K562 (cell line): ENCODE measurements at regions not wholly inside any gene's neighbourhood (a gene's known extent, or its start where the extent isn't known, plus 50 kb on each side); places are given as distances from the start of the nearest gene placed in this dataset.

Experiments used
- ATAC-seq: fragments of 200-7000 bp; cut with Tn5 transposase; 3 replicates; pipeline ENCODE4 v1.9.1; 2020; ENCODE audit warnings: moderate library complexity
- BruUV-seq: library from RNA; stranded (reverse); fragments of 400-500 nt; replicated peaks from 2 replicates; lab custom pipeline; 2021; lab: Mats Ljungman, UMichigan
- CTCF ChIA-PET: fragments of 300-600 bp; formaldehyde crosslinking; extraction: SDS; loops from one replicate; lab custom pipeline; 2021; ENCODE audit warnings: low intra/inter-chr PET ratio; lab: Yijun Ruan, JAX
- POLR2A ChIA-PET: fragments of 300-600, 350-650 bp; sonication (Branson Sonifier 250); formaldehyde crosslinking; extraction: SDS; loops from one replicate; lab custom pipeline; 2021; ENCODE audit warnings: antibody characterized with exemption, inconsistent platforms; lab: Yijun Ruan, JAX
- DNase-seq, 4 experiments: peaks; one replicate each; pipeline versions ENCODE4 v3.0.0 to v3.0.0-alpha.2; 2011 to 2018; ENCODE audit warnings: low spot score in 3 of 4, mixed read lengths in 3 of 4; ENCODE audit errors: extremely low read depth in 1 of 4
- FAIRE-seq: peaks from 2 replicates; lab custom pipeline; 2011; peaks lifted over from hg19 to GRCh38; lab: Jason Lieb, UNC
- H2AFZ ChIP-seq: 2 replicates; pipeline ENCODE4 v1.6.0; 2011; ENCODE audit warnings: low read depth, low read length, control low read depth, inconsistent platforms
- H3K27ac ChIP-seq: fragments of 200-600 bp; 3 replicates; pipeline ENCODE4 v1.8.0; 2011; ENCODE audit warnings: low read depth, mild to moderate bottlenecking, control low read depth, inconsistent platforms, low read length, moderate library complexity, mixed read lengths; ENCODE audit errors: extremely low read depth
- H3K27me3 ChIP-seq, 2 experiments: fragments of 300-600 bp in 1 of 2; 2 replicates in 1 of 2; 3 replicates in 1 of 2; pipeline versions ENCODE4 v1.6.0 to v1.8.0; 2011; ENCODE audit warnings: inconsistent platforms in 2 of 2, low read length in 2 of 2, mild to moderate bottlenecking in 1 of 2, mixed read lengths in 1 of 2, moderate library complexity in 1 of 2; ENCODE audit not compliant: control insufficient read depth in 2 of 2, insufficient read depth in 2 of 2
- H3K36me3 ChIP-seq: fragments of 300-600 bp; 3 replicates; pipeline ENCODE4 v1.8.0; 2011; ENCODE audit warnings: mild to moderate bottlenecking, low read length, inconsistent platforms; ENCODE audit not compliant: control insufficient read depth, insufficient read depth
- H3K4me1 ChIP-seq, 2 experiments: fragments of 200-600 bp in 1 of 2; replicated peaks in 1 of 2; 2 replicates in 1 of 2; 3 replicates in 1 of 2; pipeline versions ENCODE4 v1.5.1 to v1.8.0; 2011; ENCODE audit warnings: inconsistent platforms in 2 of 2, low read length in 2 of 2, mild to moderate bottlenecking in 1 of 2, mixed read lengths in 1 of 2, moderate library complexity in 1 of 2; ENCODE audit not compliant: control insufficient read depth in 2 of 2, insufficient read depth in 2 of 2
- H3K4me2 ChIP-seq: 2 replicates; pipeline ENCODE4 v1.6.1; 2011; ENCODE audit warnings: low read length, control low read depth, inconsistent platforms, mixed read lengths; ENCODE audit not compliant: insufficient read depth
- H3K4me3 ChIP-seq: fragments of 200-600 bp; sonication (generic), shearing (Covaris generic); 2 replicates; pipeline ENCODE4 v1.5.1; 2016; ENCODE audit warnings: control low read depth, inconsistent platforms
- H3K79me2 ChIP-seq: fragments of 200-600 bp; 3 replicates; pipeline ENCODE4 v1.8.0; 2011; ENCODE audit warnings: low read length, inconsistent platforms; ENCODE audit not compliant: control insufficient read depth, insufficient read depth
- H3K9ac ChIP-seq, 2 experiments: 2 replicates each; pipeline versions ENCODE4 v1.6.0 to v1.6.1; 2011; ENCODE audit warnings: low read depth in 2 of 2, low read length in 2 of 2, control low read depth in 1 of 2, inconsistent platforms in 1 of 2, mild to moderate bottlenecking in 1 of 2, mixed read lengths in 1 of 2; ENCODE audit not compliant: insufficient read depth in 1 of 2
- H3K9me1 ChIP-seq: one replicate; pipeline ENCODE4 v1.6.0; 2011; ENCODE audit warnings: inconsistent platforms, mild to moderate bottlenecking, low read length, moderate library complexity; ENCODE audit not compliant: control insufficient read depth, insufficient read depth
- H3K9me3 ChIP-seq: replicated peaks from 2 replicates; pipeline ENCODE4 v1.5.1; 2011; ENCODE audit warnings: low read depth, low read length, inconsistent platforms; ENCODE audit not compliant: control insufficient read depth, insufficient read depth
- H4K20me1 ChIP-seq: replicated peaks from 2 replicates; pipeline ENCODE4 v1.6.1; 2011; ENCODE audit warnings: low read length, inconsistent platforms, mixed read lengths; ENCODE audit not compliant: control insufficient read depth, insufficient read depth
- HNRNPK ChIP-seq: fragments of 200-400 bp; formaldehyde crosslinking; IDR thresholded peaks from one replicate; pipeline ENCODE4 v1.6.1; 2018; ENCODE audit warnings: mild to moderate bottlenecking, low read depth, low read length; ENCODE audit not compliant: poor library complexity, severe bottlenecking
- MECOM ChIP-seq: fragments of 250-450 bp; sonication (Bioruptor Pico); IDR thresholded peaks from 2 replicates; pipeline ENCODE4 v1.8.0; 2022; ENCODE audit warnings: inconsistent platforms
- SAFB ChIP-seq: fragments of 200-400 bp; formaldehyde crosslinking; IDR thresholded peaks from 2 replicates; pipeline ENCODE4 v1.6.1; 2017; ENCODE audit warnings: low read depth, low read length, borderline replicate concordance
- SNIP1 ChIP-seq: fragments of 450-650 bp; IDR thresholded peaks from 2 replicates; pipeline ENCODE4 v1.7.1; 2017; ENCODE audit warnings: low read depth, mild to moderate bottlenecking
- ZBED1 ChIP-seq: IDR thresholded peaks from 2 replicates; pipeline ENCODE4 v1.6.1; 2014
- WGBS: fragments of 100-300 bp; shearing (Covaris generic); methylation state at CpG from one replicate; pipeline ENCODE4 v1.1.6; 2016; ENCODE audit warnings: low coverage, mixed read lengths; ENCODE audit not compliant: insufficient coverage; ENCODE audit errors: missing lambda C conversion rate; 5-methylcytosine and 5-hydroxymethylcytosine counted together
- in situ Hi-C: fragments of 300-500 bp; cut with MboI; formaldehyde crosslinking; loops from 4 replicates; pipeline ENCODE4 v1.15.0; 2018; ENCODE audit warnings: inconsistent platforms, mixed read lengths
- intact Hi-C: fragments of 100-400 bp; cut with micrococcal nuclease; formaldehyde crosslinking; loops from 2 replicates; pipeline ENCODE4 v1.14.2; 2022
- TF ChIP-seq, protein P1 (sequence below): fragments of 200-400 bp; formaldehyde crosslinking; IDR thresholded peaks from 2 replicates; pipeline ENCODE4 v1.6.1; 2017; ENCODE audit warnings: mild to moderate bottlenecking, low read depth, low read length, moderate library complexity

DNA sequence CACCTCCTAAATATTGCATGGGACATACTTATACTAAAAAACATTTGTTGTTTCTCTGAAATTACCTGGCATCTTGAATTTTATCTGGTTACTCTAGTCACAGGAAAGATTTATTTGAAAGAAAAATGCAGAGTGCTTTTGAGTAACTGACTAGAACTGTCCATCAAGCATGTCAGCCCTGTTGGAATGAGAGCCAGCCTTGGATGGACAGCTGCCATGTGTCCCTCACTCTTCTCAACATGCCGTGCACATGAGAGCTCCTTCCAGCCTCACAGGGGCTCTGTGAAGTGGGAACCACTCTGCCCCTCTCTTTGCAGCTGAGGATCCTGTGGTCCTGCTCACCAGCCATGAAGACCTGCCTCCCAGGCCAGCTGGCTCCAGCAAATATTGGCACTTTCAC is 118.3 kb upstream of the SHH start (continued):
- no peak for TF ChIP-seq ZBED1

DNA sequence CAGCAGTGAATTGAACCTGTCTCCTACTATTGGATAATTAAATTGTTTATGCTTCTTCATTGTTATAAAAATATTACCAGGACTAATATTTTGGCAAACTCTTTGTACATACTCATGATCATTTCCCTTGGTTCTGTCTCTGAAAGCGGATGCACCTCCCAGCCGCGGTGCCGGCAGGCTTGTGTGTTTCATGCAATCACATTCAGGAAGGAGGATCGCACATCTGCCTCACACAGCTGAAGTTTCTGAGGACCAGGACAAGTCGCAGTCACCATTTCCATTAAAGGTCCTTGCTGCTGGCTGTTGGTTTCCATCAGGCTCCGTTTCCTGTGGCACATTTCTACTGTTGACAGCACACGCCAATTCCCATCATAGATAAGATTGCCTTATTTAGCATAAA is 117.8 kb upstream of the SHH start:
- H3K9me3 ChIP-seq = peaks cover 1% of the 10 kb centered on the region; the same call in 1 of the 2 replicates
- no peak overlapping the region for H2AFZ ChIP-seq
- no peak overlapping the region for H3K9ac ChIP-seq
- CTCF ChIA-PET = no interaction called here
- FAIRE-seq = no peak
- POLR2A ChIA-PET = no interaction called here
- no peak overlapping the region for H3K4me2 ChIP-seq
- H3K36me3 ChIP-seq = no peaks in the 10 kb centered on the region
- WGBS = 0% methylated on average over 8 of the region's 8 CpGs
- no peak for ATAC-seq
- in situ Hi-C loops = no loop called here
- no peaks in the 10 kb centered on the region for H4K20me1 ChIP-seq
- BruUV-seq = no TSS peak
- H3K27ac ChIP-seq = no peak overlapping the region
- H3K9me1 ChIP-seq = peaks cover 4% of the 10 kb centered on the region
- peaks cover 6 to 37% of the 10 kb centered on the region in 2 experiments; a peak in 4 of 5 replicates for H3K27me3 ChIP-seq
- H3K4me1 ChIP-seq = no peaks in the 10 kb centered on the region
- DNase-seq = no peak
- H3K79me2 ChIP-seq = no peaks in the 10 kb centered on the region
- no peak overlapping the region for H3K4me3 ChIP-seq
- intact Hi-C loops = no loop called here
- TF ChIP-seq SNIP1 (no peak), MECOM (CRISPR knock-in tag) (no peak), SAFB (no peak), HNRNPK (no peak)
- TF ChIP-seq, protein P1, sequence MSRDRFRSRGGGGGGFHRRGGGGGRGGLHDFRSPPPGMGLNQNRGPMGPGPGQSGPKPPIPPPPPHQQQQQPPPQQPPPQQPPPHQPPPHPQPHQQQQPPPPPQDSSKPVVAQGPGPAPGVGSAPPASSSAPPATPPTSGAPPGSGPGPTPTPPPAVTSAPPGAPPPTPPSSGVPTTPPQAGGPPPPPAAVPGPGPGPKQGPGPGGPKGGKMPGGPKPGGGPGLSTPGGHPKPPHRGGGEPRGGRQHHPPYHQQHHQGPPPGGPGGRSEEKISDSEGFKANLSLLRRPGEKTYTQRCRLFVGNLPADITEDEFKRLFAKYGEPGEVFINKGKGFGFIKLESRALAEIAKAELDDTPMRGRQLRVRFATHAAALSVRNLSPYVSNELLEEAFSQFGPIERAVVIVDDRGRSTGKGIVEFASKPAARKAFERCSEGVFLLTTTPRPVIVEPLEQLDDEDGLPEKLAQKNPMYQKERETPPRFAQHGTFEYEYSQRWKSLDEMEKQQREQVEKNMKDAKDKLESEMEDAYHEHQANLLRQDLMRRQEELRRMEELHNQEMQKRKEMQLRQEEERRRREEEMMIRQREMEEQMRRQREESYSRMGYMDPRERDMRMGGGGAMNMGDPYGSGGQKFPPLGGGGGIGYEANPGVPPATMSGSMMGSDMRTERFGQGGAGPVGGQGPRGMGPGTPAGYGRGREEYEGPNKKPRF = no peak
